SIG-M5 treated with dmso at 0.1 percent for 504 hours (cell line): ENCODE measurements at regions not wholly inside any gene's neighbourhood (a gene's known extent, or its start where the extent isn't known, plus 50 kb on each side); places are given as distances from the start of the nearest gene placed in this dataset.

Source experiments
- DNase-seq: peaks from one replicate; lab custom pipeline; 2025; ENCODE audit not compliant: unreplicated experiment; lab: John Stamatoyannopoulos, UW

DNA sequence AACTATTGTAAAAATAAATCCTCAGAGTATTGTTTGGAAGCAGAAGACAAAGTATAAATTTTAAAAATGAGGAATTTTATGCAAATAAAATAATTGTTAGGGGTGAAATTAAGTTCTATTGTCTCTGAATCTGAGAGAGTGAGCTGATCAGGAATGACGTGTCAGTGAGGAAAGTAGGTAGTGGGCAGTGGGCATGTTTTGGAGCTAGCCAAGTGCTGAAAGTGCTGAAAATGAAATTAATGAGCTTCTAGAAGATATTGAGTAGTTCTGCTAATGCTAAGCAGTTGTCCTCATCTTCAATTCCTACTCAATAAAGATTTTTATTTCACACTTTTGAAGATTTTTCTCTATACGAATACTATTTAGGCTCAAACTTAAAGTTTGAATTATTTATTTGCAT lies 1167.8 kb upstream of the PCDH20 start:
- DNase-seq = no peak

DNA sequence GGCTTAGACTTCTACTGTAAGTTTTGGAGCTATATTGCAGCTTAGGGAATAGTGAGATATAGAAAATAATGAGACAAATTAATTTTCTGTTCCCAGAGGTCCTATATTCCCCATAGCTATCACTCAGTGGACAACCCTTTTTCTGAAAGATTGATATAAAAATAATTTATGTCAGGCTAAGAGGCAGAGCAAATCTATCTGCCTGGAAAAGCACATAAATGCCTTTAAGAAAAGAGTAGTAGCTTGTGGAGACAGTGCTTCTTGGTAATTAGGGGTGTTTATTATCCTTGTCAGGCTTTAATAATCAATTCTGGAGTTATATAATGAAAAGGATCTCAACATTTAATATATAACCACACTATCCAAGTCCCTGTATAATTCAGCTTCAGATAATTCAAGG lies 1162.8 kb upstream of the PCDH20 start:
- DNase-seq = no peak

DNA sequence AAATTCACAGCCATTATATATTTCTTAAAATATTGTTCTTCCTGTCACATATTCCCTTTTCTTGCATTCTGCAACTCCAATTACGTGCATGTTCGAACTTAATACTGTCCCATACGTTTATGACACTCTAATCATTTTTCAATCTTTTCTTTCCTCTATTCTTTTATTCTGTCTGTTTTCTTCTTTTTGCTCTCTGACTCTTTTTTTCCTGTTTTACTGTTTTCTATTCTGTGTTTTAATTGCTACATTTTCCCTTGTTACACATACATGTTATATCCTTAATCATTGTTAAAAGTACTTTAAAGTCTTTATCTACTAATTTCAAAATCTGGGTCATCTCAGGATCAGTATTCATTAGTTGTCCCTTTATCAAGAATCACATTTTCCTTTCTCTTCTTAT lies 1149.1 kb upstream of the PCDH20 start:
- no peak for DNase-seq

DNA sequence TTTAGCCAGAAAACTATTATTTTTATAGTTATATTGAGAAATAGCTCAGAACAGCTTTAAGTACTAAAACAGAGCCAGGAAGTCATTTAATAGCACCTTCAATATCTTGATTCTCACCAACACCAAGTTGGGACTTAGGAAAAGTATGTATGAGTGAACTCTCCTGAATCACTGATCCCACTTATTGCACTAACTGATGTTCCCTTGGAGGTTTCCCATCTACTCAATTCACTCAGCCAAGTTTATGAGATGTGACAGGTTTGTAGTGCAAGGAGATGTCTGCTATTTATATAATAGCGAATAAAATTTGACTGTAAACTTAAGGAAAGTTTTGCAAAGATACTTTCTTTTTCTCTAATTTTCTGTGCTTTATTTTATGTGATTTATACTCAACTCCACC lies 1147.6 kb upstream of the PCDH20 start:
- DNase-seq = no peak

DNA sequence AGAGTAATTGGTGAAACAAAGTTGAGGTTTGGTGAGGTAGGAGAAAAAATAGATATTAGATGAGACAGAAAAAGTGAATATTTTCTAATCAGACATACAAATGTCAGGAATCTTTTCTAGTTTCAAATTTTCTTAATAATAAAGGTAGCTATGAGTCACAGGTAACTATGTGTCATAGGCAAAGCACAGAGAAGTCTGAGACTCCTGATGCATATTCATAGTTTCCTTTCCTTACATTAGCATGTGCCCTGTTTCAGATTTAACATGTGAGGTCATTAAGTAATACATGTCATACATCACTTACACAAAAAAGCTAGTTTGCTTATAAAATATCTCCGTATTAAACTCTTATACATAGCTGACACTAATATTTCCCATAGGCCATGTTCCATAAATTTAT lies 1141.3 kb upstream of the PCDH20 start:
- DNase-seq = no peak

DNA sequence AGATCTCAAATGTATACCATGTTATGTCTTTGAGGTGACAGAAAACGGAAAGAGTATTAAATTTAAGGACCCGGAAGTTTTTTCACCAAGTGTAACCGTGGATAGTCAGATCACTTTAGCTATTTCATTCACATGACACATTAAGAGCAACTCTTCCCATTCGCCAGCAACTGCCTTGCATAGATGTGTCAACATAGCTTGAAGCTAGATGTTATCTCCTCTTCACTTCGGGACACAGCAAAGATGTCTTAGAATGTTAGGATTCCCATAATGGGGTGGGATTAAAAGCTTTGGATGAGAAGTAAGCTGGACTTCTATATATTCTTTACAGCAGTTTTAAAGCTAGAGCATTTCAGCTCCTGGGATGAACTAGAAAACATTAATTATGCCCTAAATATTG lies 1135.9 kb upstream of the PCDH20 start:
- no peak for DNase-seq

DNA sequence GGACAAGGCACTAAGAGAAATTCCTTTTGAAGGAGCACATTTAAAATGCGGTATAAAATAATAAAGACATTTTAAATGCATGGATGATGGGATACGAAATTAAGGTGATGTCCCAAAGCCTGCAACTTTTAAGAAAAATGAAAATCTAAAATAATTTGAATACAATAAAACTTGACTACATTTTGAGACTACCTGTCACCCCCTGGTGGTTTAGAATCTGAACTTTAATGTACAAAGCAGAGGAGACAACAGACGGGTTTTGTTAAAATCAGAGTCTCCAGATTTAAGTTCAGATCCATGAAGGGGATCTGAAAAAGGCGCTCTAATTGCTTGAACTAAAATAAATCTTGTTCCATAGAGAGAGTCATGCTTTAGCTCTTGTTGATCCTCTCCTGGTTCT lies 1129.3 kb upstream of the PCDH20 start:
- no peak for DNase-seq

DNA sequence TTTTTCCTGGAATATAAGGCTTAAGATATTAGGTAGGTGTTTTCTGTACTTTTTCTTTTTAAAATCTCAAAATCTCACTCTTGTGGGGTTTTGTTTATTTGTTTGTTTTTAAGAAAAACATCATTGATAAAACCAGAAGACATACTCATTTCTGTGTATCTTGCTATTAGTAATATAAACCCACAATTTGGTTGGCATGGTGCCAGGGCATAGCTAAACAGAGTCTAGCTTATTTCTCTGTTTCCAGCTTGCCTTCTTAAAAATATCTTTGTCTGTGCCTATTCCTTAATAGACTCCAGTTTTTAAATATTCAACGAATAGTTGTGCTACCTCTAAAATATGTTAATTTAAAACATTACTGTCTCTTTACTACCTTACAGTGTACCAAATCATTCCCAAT lies 1121.9 kb upstream of the PCDH20 start:
- no peak for DNase-seq

DNA sequence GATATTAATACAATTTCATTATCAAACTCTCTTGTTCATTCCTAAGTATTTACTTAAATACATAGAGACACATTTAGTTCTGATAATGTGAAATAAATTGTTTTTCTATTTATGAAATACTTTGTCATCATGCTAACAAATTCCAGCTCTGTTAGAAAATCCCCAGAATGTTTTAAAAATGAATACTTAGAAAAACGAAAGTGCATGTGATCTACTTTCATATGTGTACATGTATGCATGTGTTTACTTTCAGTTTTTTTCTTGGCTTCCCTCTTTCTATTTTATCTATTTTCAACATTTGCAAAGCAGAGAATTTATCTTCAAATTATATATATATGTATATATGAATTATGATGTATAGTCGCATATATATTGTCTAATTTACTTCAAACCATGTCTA lies 1110.0 kb upstream of the PCDH20 start:
- no peak for DNase-seq

DNA sequence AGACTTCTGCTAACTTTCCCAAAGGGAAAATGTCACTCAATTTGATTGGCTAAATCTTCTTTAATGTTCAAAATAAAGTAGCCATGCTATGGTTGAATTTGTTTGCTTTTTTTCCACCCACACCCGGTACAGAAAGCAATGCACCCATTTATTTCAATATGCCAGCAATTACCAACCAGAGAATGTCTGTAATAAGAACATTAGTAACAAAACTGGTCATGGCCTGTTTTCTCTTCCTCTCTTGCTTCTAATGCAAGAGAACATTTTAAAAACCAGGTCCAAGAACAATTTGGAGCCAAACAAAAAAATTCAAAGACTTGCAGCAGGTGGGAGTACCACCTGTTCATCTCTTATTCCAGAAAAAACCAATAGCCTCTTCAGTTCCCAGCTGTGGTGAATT lies 1108.8 kb upstream of the PCDH20 start:
- no peak for DNase-seq

DNA sequence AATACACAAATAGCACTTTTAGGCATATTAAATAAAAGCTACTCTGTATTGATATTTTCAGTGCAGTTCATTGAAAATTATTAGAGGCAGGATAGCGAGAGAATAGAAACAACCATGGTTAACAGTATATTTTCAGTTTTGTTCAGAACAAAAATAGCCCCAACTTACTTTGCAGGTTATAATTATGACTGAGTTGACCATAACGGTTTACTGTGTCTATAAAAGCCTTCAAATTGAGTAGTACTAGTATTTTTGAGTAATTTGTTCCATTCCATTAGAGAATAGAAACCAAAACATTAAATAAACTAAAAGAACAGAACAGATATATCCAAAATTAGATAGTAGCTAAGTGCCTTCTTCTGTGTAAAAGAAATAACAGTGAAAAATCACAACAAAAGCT lies 1108.4 kb upstream of the PCDH20 start:
- DNase-seq = no peak

DNA sequence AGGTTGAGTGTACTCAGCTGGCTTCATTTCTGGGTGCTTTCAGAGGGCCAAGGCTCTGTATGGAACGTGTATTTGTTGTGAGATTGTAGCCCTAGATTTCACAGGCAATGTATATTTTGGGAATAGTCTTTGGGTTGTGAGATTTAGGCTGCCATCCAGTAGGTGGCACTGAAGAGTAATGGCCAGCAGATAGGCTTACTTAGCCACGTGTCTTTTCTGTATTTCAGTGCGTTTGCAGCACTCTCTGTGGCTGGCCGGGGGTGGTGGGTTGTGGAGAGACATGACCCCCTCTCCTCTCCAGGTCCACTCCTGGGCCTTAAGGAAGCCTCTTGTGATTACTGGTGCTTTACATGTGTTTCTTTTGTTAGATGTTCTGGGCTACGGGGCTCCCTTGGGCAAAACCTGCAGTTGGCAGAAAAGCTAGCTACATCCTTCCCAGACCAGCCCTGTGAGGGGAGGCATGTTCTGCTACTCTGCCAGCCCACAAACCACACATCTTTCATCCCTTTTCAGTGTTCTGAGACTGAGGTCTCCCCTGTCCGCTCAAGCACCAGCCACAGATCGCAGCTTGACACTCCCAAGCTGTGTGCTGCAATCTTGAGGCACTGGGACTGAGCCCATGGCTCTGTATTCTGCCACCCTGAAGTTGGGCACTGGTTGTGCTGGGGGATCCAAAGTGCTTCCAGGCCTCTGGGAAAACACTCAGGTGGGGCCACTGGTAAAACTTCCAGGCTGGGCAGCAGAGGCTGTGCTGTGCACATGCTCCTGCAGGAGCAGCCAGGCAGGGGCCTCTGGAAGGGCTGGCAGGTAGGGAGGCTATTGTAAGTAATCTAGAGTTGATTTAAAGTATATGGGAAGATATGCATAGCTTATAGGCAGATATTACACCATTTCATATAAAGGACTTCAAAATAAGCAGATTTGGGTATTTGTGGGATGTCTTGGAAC lies 1096.8 kb upstream of the PCDH20 start:
- peak; percentile 51 for DNase-seq

DNA sequence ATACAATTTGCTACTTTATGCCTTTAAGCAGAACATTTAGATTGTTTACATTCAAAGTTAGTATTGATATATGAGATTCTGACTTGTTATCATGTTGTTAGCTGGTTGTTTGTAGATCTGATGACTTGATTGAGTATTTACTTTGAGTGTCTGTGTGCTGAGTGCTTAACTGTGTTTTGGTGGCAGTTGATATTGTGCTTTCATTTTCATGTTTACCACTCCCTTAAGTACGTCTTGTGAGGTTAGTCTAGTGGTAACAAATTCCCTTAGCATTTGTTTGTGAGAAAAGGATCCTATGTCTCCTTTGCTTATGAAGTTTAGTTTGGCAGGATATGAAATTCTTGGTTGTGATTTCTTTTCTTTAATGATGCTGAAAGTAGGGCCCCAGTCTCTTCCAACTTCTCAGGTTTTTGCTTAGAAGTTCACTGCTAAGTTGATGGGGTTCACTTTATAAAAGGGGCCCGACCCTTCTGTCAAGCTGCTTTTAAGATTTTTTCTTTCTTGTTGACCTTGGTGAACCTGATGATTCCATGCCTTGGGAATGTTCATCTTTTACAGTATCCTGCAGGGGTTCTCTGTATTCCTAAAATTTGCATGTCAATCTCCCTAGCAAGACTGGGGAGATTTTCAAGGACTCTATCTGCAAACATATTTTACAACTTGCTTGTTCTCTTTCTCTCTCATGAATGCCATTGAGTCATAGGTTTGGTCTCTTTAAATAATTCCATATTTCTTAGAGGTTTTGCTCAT lies 1095.4 kb upstream of the PCDH20 start:
- no peak for DNase-seq

DNA sequence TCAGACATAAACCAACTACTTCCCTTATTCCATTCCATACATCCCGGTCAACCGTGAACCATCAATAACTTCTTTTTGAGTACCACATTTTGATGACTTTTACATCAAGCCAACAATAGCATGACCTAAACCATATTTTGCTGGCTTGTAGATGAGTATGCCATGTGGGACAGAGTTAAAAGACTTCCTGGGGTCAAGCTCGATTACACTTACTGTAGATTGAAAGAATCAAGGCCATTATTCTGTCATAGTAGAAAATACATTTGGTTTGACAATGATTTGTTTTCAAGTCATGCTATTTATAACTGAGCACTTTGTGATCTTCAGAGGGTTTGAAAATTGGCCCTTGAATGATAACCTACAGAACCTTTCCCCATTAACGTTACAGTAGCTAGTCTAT lies 1086.9 kb upstream of the PCDH20 start:
- DNase-seq = no peak

DNA sequence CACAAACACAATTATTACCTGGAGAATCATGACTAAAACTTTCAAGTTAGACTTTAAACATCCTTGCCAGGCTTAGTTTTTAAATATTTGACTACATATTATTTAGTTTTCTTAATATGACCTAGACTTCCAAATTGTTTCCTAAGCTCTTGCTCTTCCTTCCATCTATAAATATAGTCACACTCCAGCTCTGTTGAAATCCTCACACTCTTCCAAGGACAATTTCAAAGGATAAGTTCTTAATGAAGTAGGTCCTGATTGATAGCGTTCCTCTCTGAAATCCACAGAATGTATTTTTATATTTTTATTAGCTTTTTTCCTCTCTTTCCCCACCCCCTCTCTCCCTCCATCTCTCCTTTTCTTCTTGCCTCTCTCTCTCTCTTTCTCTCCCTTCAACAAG lies 1074.1 kb upstream of the PCDH20 start:
- DNase-seq = no peak

DNA sequence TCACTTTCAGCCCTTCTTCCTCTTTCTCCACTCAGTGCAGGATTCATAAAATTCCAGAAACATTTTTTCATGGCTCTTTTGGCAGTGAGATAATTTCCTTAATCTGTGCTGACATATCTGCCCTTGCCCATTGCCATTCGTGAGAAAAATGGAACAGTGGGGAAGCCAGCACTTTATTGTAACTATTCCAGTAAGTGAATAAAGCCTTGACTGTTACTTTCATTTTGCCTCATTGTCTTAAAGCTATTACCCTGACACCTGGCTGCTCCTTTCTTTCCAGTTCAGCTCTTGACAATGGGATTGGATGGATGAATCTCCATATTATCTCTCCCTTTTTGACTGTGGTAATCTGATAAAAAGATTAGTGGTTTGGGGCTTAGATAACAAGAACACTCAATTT lies 1068.1 kb upstream of the PCDH20 start:
- DNase-seq = no peak

DNA sequence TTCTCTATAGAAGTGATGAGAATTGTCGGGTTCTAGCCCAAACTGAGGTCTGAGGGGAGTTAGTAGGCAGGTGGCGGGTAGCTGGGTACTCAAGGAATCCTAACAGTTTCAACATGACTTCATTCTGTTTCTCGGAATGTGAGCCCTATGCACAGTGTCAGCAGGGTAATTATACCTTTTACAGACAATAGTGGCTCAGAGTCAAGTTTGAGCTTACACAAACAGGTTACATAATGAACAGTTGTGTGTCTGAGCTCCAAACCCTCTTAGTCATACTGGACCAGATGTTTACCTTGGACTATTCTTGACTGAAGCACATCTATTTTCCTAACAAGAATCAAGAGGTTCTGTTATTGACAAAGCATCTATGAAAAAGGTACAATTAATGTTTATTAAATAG lies 1066.7 kb upstream of the PCDH20 start:
- no peak for DNase-seq

DNA sequence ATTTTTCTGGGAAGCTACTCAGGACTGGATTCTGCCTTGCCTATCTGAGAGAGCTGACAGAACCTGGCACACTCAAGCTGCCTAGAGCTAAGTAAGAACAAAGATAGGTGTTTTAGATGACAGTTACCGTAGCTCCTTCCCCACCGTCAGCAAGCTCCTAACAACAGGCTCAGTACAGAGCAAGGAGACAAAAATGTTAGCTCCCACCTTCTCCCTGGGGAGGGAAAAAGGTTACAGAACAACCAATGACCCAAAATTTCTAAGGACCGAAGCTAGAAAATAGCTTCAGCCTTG lies 1058.2 kb upstream of the PCDH20 start:
- DNase-seq = no peak

DNA sequence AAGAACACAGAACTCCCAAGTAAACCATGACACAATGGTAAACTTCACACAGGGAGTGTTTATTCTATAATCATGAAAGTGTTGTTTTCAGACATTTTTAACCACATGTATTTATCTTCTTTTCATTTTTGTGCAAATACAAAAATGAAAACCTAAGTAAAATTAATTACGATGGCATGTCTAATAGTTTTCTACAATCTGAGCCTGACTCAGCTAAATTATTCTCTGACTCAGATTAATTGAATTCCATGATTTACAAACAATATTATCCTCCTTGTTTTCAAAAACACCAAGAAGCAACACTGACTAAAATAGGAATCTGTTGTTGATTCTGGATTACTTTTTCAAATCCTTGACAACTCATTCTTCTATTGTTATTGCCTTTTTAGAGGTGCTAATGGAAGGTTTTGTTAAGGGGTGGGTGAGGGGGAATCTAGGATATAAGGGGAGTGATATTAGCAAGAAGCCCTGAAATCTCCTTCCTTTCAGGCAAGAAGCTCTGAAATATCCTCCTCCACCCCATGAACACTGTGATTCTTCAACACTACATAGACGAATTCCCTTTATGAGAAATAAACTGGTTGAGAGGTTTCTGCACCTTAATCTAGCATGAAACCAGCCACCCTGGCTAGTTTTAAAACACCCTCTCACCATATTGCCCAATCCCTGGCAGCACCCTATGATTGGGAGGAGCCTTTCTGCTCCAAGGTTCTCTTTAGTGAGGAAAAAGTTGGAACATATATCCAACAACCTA lies 1057.7 kb upstream of the PCDH20 start:
- DNase-seq = no peak

DNA sequence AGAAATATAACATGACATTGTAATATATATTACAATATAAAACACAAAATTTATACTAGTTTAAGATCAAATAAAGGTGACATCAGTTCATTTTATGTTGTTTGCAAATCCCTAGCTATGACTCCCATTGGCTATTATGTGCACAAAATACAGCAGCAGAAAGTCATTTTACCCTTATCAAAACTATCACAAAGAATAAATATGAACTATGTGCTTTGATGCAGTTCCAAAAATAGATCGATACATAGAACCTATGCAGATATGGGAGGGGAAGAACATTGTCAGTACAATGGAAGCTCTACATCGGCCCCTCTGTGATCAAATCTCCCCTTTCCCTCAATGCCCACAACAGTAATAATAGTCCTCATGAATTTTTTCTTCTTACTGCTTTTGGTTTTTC lies 1038.1 kb upstream of the PCDH20 start:
- no peak for DNase-seq

DNA sequence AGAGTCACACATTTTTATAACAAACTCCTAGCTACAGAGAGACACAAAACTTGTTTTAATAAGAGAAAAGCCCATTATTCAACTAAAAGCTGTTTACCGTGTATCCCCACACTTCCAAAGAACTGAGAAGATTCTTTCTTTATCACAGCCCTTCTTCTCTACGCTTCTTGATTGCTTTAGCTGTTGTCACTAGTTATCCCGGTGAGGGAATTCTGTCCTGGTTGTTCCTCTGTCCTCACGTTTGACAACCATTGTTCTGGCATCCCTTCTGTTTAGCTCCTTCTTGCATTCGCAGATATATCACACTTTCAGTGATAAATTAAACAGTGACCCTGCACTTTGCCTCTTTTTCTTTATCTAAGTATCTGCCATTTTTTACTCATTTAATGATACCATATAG lies 1035.1 kb upstream of the PCDH20 start:
- DNase-seq = no peak
